ENCODE measurements at regions not wholly inside any gene's neighbourhood (a gene's known extent, or its start where the extent isn't known, plus 50 kb on each side); places are given as distances from the start of the nearest gene placed in this dataset.

DNA sequence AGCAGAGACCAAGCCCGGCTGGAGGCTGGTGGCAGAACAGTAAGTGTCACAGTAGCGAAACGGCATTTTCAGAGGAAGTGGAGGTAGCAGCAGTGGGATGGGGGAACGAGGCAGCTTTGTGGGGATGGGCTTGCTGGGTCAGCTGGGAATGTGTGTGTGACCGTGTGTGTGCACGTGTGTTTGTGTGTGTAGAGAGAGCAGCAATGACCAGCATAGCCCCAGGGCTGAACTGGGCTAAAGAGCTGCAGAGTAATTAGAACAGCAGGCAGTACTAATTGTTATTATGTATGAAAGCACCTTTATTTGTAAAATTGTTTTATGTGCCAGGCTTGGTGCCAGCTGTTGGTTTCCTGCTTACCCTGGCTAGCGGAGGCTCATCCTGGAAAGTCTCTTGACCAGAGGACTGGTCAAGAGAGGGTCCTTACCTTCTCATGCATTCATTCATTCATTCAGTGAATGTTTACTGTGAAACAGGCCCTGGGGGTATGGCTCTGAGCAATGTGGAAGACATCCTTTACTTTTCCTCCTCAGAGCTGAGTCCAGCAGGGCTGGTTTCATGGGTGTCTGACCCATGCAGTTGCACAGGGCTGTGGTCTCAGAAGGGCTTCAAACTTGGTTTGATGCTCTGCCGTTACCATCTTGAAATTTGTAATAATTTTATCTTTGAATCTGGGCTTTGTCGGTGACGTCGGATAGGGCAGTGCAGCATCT is 184.6 kb downstream of the SEC23IP start:
- no peak for FAIRE-seq
- intact Hi-C loops (cut with micrococcal nuclease), result no loop called here
- Histone ChIP-seq H3K27me3 (ENCODE audit: control insufficient read depth in 2 of 2, insufficient read depth in 2 of 2, low read length in 2 of 2) (peaks cover 0 to 11% of the 10 kb centered on the region in 2 experiments; a peak in 2 of 5 replicates), H3K4me1 (replicated peaks in 1 of 2; ENCODE audit: control insufficient read depth in 2 of 2, insufficient read depth in 2 of 2, low read length in 2 of 2) (no peaks in the 10 kb centered on the region), H3K27ac (ENCODE audit: extremely low read depth, low read depth, low read length) (no peak overlapping the region), H3K4me2 (ENCODE audit: insufficient read depth, low read length) (no peak overlapping the region), H4K20me1 (replicated peaks; ENCODE audit: control insufficient read depth, insufficient read depth, low read length) (no peaks in the 10 kb centered on the region), H3K9me3 (replicated peaks; ENCODE audit: control insufficient read depth, insufficient read depth, low read depth, low read length) (no peaks in the 10 kb centered on the region), H3K4me3 (no peak overlapping the region), H3K36me3 (ENCODE audit: control insufficient read depth, insufficient read depth, low read length) (no peaks in the 10 kb centered on the region), H3K79me2 (ENCODE audit: control insufficient read depth, insufficient read depth, low read length) (no peaks in the 10 kb centered on the region), H2AFZ (ENCODE audit: low read depth, low read length) (no peak overlapping the region), H3K9ac (ENCODE audit: insufficient read depth in 1 of 2, low read depth in 2 of 2, low read length in 2 of 2) (no peak overlapping the region), H3K9me1 (ENCODE audit: control insufficient read depth, insufficient read depth, low read length) (no peaks in the 10 kb centered on the region)
- POLR2A ChIA-PET, result no interaction called here
- no TSS peak for BruUV-seq (replicated peaks)
- no peak for ATAC-seq
- in situ Hi-C loops (cut with MboI), result no loop called here
- CTCF ChIA-PET (ENCODE audit: low intra/inter-chr PET ratio), result no interaction called here
- 2% methylated on average over 10 of the region's 11 CpGs for WGBS (ENCODE audit: insufficient coverage, low coverage, missing lambda C conversion rate)
- DNase-seq (ENCODE audit: extremely low read depth in 1 of 4, low spot score in 3 of 4), result no peak
- TF ChIP-seq, protein P1, sequence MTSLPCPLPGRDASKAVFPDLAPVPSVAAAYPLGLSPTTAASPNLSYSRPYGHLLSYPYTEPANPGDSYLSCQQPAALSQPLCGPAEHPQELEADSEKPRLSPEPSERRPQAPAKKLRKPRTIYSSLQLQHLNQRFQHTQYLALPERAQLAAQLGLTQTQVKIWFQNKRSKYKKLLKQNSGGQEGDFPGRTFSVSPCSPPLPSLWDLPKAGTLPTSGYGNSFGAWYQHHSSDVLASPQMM (CRISPR knock-in tag; IDR thresholded peaks at IDR 0.05), result no peak
- TF ChIP-seq E2F3 (CRISPR knock-in tag; IDR thresholded peaks at IDR 0.05) (no peak), TCF7L2 (IDR thresholded peaks at IDR 0.05; ENCODE audit: low read depth, low read length) (no peak), NFRKB (IDR thresholded peaks at IDR 0.05; ENCODE audit: low read depth) (no peak), DDX20 (tag; IDR thresholded peaks at IDR 0.05; ENCODE audit: low read depth) (no peak), ZC3H8 (IDR thresholded peaks at IDR 0.05) (no peak), BRD9 (IDR thresholded peaks at IDR 0.05; ENCODE audit: low read depth, partially characterized antibody) (no peak), NONO (IDR thresholded peaks at IDR 0.05; ENCODE audit: low read depth in 2 of 2, low read length in 1 of 2) (no peak), NRF1 (conservative IDR thresholded peaks at IDR 0.05 in 1 of 2, IDR thresholded peaks at IDR 0.05 in 1 of 2) (no peak), FIP1L1 (IDR thresholded peaks at IDR 0.05; ENCODE audit: low read depth, low read length, poor library complexity, severe bottlenecking) (no peak)
- TF ChIP-seq, protein P2, sequence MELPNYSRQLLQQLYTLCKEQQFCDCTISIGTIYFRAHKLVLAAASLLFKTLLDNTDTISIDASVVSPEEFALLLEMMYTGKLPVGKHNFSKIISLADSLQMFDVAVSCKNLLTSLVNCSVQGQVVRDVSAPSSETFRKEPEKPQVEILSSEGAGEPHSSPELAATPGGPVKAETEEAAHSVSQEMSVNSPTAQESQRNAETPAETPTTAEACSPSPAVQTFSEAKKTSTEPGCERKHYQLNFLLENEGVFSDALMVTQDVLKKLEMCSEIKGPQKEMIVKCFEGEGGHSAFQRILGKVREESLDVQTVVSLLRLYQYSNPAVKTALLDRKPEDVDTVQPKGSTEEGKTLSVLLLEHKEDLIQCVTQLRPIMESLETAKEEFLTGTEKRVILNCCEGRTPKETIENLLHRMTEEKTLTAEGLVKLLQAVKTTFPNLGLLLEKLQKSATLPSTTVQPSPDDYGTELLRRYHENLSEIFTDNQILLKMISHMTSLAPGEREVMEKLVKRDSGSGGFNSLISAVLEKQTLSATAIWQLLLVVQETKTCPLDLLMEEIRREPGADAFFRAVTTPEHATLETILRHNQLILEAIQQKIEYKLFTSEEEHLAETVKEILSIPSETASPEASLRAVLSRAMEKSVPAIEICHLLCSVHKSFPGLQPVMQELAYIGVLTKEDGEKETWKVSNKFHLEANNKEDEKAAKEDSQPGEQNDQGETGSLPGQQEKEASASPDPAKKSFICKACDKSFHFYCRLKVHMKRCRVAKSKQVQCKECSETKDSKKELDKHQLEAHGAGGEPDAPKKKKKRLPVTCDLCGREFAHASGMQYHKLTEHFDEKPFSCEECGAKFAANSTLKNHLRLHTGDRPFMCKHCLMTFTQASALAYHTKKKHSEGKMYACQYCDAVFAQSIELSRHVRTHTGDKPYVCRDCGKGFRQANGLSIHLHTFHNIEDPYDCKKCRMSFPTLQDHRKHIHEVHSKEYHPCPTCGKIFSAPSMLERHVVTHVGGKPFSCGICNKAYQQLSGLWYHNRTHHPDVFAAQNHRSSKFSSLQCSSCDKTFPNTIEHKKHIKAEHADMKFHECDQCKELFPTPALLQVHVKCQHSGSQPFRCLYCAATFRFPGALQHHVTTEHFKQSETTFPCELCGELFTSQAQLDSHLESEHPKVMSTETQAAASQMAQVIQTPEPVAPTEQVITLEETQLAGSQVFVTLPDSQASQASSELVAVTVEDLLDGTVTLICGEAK (IDR thresholded peaks at IDR 0.05), result no peak
- TF ChIP-seq, protein P2 (CRISPR knock-in tag; IDR thresholded peaks at IDR 0.05), result no peak
